CD4-positive, alpha-beta memory T cell (primary cell): ENCODE measurements at regions not wholly inside any gene's neighbourhood (a gene's known extent, or its start where the extent isn't known, plus 50 kb on each side); places are given as distances from the start of the nearest gene placed in this dataset.

Source experiments
- CTCF ChIA-PET: fragments of 350-600 bp; sonication (Branson Sonifier 250); formaldehyde crosslinking; loops from one replicate; lab custom pipeline; 2021; ENCODE audit warnings: inconsistent platforms; ENCODE audit not compliant: partially characterized antibody; lab: Charles Lee
- POLR2A ChIA-PET: fragments of 350-600 bp; sonication (Branson Sonifier 250); formaldehyde crosslinking; loops from one replicate; lab custom pipeline; 2021; ENCODE audit not compliant: partially characterized antibody; lab: Charles Lee
- DNase-seq, 5 donors: peaks; one replicate each; pipeline versions ENCODE4 v3.0.0 to v3.0.0-alpha.2; 2020 to 2022; ENCODE audit warnings: mixed read lengths in 1 of 5
- H3K27ac ChIP-seq: one replicate; pipeline ENCODE4 v1.7.0; 2013; ENCODE audit warnings: low read depth, low read length
- H3K27me3 ChIP-seq: 2 replicates; pipeline ENCODE4 v1.7.0; 2013; ENCODE audit warnings: mild to moderate bottlenecking, low read length, moderate library complexity; ENCODE audit not compliant: insufficient read depth
- H3K36me3 ChIP-seq: 2 replicates; pipeline ENCODE4 v1.7.0; 2013; ENCODE audit warnings: mild to moderate bottlenecking, low read length, moderate library complexity; ENCODE audit not compliant: insufficient read depth
- H3K4me1 ChIP-seq: 2 replicates; pipeline ENCODE4 v1.7.0; 2013; ENCODE audit warnings: mild to moderate bottlenecking, low read length, moderate library complexity; ENCODE audit not compliant: insufficient read depth
- H3K4me3 ChIP-seq, 2 donors: one replicate each; pipeline ENCODE4 v1.7.0; 2013; ENCODE audit warnings: low read length in 2 of 2, mild to moderate bottlenecking in 1 of 2
- H3K9me3 ChIP-seq, 2 donors: one replicate each; pipeline ENCODE4 v1.7.0; 2013; ENCODE audit warnings: low read length in 2 of 2, control low read depth in 1 of 2; ENCODE audit not compliant: control insufficient read depth in 1 of 2
- H3K27ac Mint-ChIP-seq, 7 donors: one replicate each; pipeline ENCODE4 v1.8.0; 2020 to 2021; ENCODE audit warnings: mixed read lengths in 7 of 7, mild to moderate bottlenecking in 6 of 7, inconsistent platforms in 3 of 7, moderate library complexity in 3 of 7
- H3K27me3 Mint-ChIP-seq, 2 donors: one replicate each; pipeline ENCODE4 v1.8.0; 2020 to 2021; ENCODE audit warnings: mixed read lengths in 2 of 2
- H3K36me3 Mint-ChIP-seq, 2 donors: one replicate each; pipeline ENCODE4 v1.8.0; 2020 to 2021; ENCODE audit warnings: mixed read lengths in 2 of 2, inconsistent platforms in 1 of 2, mild to moderate bottlenecking in 1 of 2
- H3K4me1 Mint-ChIP-seq, 4 donors: one replicate each; pipeline ENCODE4 v1.8.0; 2020 to 2021; ENCODE audit warnings: mixed read lengths in 4 of 4, mild to moderate bottlenecking in 1 of 4
- H3K4me3 Mint-ChIP-seq, 8 donors: one replicate each; pipeline ENCODE4 v1.8.0; 2020 to 2021; ENCODE audit warnings: mixed read lengths in 8 of 8, mild to moderate bottlenecking in 7 of 8, moderate library complexity in 6 of 8, inconsistent platforms in 3 of 8
- H3K9me3 Mint-ChIP-seq, 8 donors: one replicate each; pipeline ENCODE4 v1.8.0; 2020 to 2021; ENCODE audit warnings: mixed read lengths in 8 of 8, mild to moderate bottlenecking in 5 of 8, inconsistent platforms in 3 of 8, moderate library complexity in 1 of 8
- intact Hi-C: fragments of 100-400 bp; cut with micrococcal nuclease; formaldehyde crosslinking; loops from one replicate; pipeline ENCODE4 v1.15.1; 2023

DNA sequence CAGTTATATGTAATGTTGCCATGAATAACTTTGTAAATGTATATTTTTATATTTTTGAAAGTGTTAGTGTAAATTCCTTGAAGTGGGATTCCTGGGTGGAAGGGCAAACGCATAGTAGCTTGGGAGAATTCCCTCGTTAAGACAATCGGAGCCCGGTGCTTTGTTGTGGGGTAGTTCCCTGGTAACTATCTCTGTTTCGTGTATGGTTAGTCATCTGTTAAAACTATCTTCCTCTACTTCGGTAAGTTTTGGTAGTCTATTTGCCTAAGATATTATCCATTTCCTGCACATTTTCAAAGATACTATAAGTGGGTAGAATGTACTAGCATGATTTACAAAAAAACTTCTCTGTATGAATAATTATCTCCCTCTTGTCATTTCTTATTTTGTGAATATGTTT is 113.8 kb upstream of the NRXN1 start:
- no peaks in the 10 kb centered on the region for H3K36me3 Mint-ChIP-seq
- Histone ChIP-seq H3K27me3 (no peaks in the 10 kb centered on the region), H3K4me3 (no peak overlapping the region), H3K27ac (no peak overlapping the region), H3K36me3 (no peaks in the 10 kb centered on the region), H3K9me3 (no peaks in the 10 kb centered on the region), H3K4me1 (no peaks in the 10 kb centered on the region)
- no peak overlapping the region for H3K4me3 Mint-ChIP-seq
- no peaks in the 10 kb centered on the region for H3K4me1 Mint-ChIP-seq
- intact Hi-C loops, result no loop called here
- no peaks in the 10 kb centered on the region for H3K27me3 Mint-ChIP-seq
- no peak overlapping the region for H3K27ac Mint-ChIP-seq
- CTCF ChIA-PET, result no interaction called here
- no peak for DNase-seq
- H3K9me3 Mint-ChIP-seq, result peaks cover 0 to 7% (median 4%) of the 10 kb centered on the region in 8 donors
- POLR2A ChIA-PET, result no interaction called here

GRCh38 chr2:51120754-51121280 is 88.9 kb upstream of the NRXN1 start:
- H3K4me3 ChIP-seq, result no peak overlapping the region
- H3K27me3 Mint-ChIP-seq, result no peaks in the 10 kb centered on the region
- no peak for DNase-seq
- no peaks in the 10 kb centered on the region for H3K9me3 ChIP-seq
- H3K4me3 Mint-ChIP-seq, result no peak overlapping the region
- H3K27ac Mint-ChIP-seq, result no peak overlapping the region
- H3K27ac ChIP-seq, result no peak overlapping the region
- H3K36me3 ChIP-seq, result no peaks in the 10 kb centered on the region
- no peaks in the 10 kb centered on the region for H3K4me1 Mint-ChIP-seq
- peaks cover 0 to 11% (median 5%) of the 10 kb centered on the region in 8 donors for H3K9me3 Mint-ChIP-seq
- no peaks in the 10 kb centered on the region for H3K4me1 ChIP-seq
- intact Hi-C loops, result no loop called here
- ChIA-PET CTCF (no interaction called here), POLR2A (no interaction called here)
- H3K36me3 Mint-ChIP-seq, result no peaks in the 10 kb centered on the region
- no peaks in the 10 kb centered on the region for H3K27me3 ChIP-seq

DNA sequence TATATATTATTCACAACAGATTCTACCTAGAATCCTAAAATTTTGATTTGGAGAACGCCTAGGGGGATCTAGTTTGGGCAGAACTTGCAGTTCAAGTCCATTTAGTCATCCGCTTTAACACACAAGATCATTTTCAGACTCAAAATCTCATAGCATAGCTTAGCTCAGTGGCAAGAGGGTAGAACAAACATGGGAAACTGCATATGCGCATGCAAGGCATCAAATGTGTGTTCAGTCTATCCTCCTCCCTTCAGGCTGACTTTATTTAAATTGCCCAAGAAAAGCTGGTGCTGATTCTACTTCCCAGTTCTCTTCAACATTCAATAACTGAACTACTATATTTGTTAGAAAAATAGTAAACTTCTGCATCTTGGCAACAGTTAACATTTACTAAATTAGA is 79.6 kb upstream of the NRXN1 start:
- Mint-ChIP-seq H3K4me1 (no peaks in the 10 kb centered on the region), H3K9me3 (peaks cover 2 to 10% (median 3%) of the 10 kb centered on the region in 8 donors), H3K27ac (no peak overlapping the region), H3K27me3 (no peaks in the 10 kb centered on the region), H3K36me3 (no peaks in the 10 kb centered on the region), H3K4me3 (no peak overlapping the region)
- intact Hi-C loops, result no loop called here
- no peaks in the 10 kb centered on the region for H3K9me3 ChIP-seq
- no peak overlapping the region for H3K4me3 ChIP-seq
- no peaks in the 10 kb centered on the region for H3K36me3 ChIP-seq
- H3K27ac ChIP-seq, result no peak overlapping the region
- ChIA-PET POLR2A (no interaction called here), CTCF (no interaction called here)
- H3K27me3 ChIP-seq, result no peaks in the 10 kb centered on the region
- no peaks in the 10 kb centered on the region for H3K4me1 ChIP-seq
- no peak for DNase-seq

DNA sequence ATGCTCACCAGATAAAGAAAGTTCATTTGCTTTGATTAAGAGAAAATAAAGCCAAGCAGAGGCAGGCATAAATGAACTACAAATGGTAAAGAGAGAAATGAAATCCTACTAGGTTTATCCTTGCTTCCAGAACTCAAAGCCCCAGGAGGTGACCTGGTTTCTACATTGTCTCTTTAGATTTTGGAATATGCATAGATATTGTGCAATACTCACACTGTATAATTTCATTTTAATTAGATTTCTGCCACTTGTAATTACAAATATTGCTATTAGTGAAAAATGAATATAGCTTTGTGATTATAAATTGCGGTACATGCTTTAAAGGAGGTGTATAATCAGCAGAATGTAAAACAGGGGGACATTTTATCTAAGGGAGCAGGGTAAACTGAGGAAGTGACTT is 76.9 kb upstream of the NRXN1 start:
- ChIA-PET POLR2A (no interaction called here), CTCF (no interaction called here)
- no peaks in the 10 kb centered on the region for H3K4me1 ChIP-seq
- Mint-ChIP-seq H3K9me3 (peaks cover 0 to 10% (median 3%) of the 10 kb centered on the region in 8 donors), H3K36me3 (no peaks in the 10 kb centered on the region), H3K4me3 (no peak overlapping the region), H3K27me3 (no peaks in the 10 kb centered on the region), H3K27ac (no peak overlapping the region), H3K4me1 (no peaks in the 10 kb centered on the region)
- no peaks in the 10 kb centered on the region for H3K36me3 ChIP-seq
- no peak overlapping the region for H3K4me3 ChIP-seq
- intact Hi-C loops, result no loop called here
- H3K27ac ChIP-seq, result no peak overlapping the region
- no peak for DNase-seq
- no peaks in the 10 kb centered on the region for H3K9me3 ChIP-seq
- H3K27me3 ChIP-seq, result no peaks in the 10 kb centered on the region

GRCh38 chr2:51107841-51108240 is 75.9 kb upstream of the NRXN1 start:
- H3K4me1 ChIP-seq, result no peaks in the 10 kb centered on the region
- H3K9me3 ChIP-seq, result no peaks in the 10 kb centered on the region
- no peak overlapping the region for H3K27ac ChIP-seq
- H3K27me3 ChIP-seq, result no peaks in the 10 kb centered on the region
- Mint-ChIP-seq H3K4me3 (no peak overlapping the region), H3K4me1 (no peaks in the 10 kb centered on the region), H3K27ac (no peak overlapping the region), H3K9me3 (peaks cover 0 to 10% (median 3%) of the 10 kb centered on the region in 8 donors), H3K36me3 (no peaks in the 10 kb centered on the region), H3K27me3 (no peaks in the 10 kb centered on the region)
- H3K4me3 ChIP-seq, result no peak overlapping the region
- H3K36me3 ChIP-seq, result no peaks in the 10 kb centered on the region
- DNase-seq, result no peak
- ChIA-PET POLR2A (no interaction called here), CTCF (no interaction called here)
- intact Hi-C loops, result no loop called here

DNA sequence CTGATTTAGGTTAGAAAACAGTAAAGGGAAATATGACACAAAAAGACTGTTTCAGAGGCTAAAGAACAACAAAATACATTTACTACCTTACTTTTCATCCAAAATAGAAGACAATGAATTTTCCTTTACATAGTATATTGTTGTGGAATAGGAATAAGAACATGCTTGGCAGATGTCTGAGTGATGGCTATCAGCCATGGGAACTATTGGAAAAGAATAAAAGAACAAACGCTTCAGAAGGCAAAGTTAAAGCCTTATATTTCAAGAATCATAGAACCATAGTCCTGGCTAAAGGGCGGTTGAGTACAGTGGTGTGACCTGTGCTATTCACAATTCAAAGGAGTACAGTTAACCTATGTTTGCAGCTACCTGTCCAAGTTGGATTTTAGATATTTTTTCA is 73.9 kb upstream of the NRXN1 start:
- Histone ChIP-seq H3K27ac (no peak overlapping the region), H3K27me3 (no peaks in the 10 kb centered on the region), H3K4me1 (no peaks in the 10 kb centered on the region), H3K36me3 (no peaks in the 10 kb centered on the region), H3K9me3 (no peaks in the 10 kb centered on the region), H3K4me3 (no peak overlapping the region)
- DNase-seq, result no peak
- ChIA-PET POLR2A (no interaction called here), CTCF (no interaction called here)
- Mint-ChIP-seq H3K36me3 (no peaks in the 10 kb centered on the region), H3K9me3 (peaks cover 0 to 10% (median 3%) of the 10 kb centered on the region in 8 donors), H3K27me3 (no peaks in the 10 kb centered on the region), H3K4me3 (no peak overlapping the region), H3K27ac (no peak overlapping the region), H3K4me1 (no peaks in the 10 kb centered on the region)
- intact Hi-C loops, result no loop called here

- intact Hi-C loops, result no loop called here
- ChIA-PET CTCF (no interaction called here), POLR2A (no interaction called here)
- no peak for DNase-seq
- no peak overlapping the region for H3K27ac ChIP-seq
- no peak overlapping the region for H3K4me3 ChIP-seq
- H3K27me3 ChIP-seq, result no peaks in the 10 kb centered on the region
- H3K9me3 ChIP-seq, result no peaks in the 10 kb centered on the region
- no peaks in the 10 kb centered on the region for H3K36me3 ChIP-seq
- Mint-ChIP-seq H3K27ac (no peak overlapping the region), H3K36me3 (no peaks in the 10 kb centered on the region), H3K4me3 (no peak overlapping the region), H3K4me1 (no peaks in the 10 kb centered on the region), H3K9me3 (peaks cover 0 to 19% (median 2%) of the 10 kb centered on the region in 8 donors), H3K27me3 (no peaks in the 10 kb centered on the region)
- no peaks in the 10 kb centered on the region for H3K4me1 ChIP-seq
Observed at GRCh38 chr2:51103205-51103604, 71.3 kb upstream of the NRXN1 start.

- intact Hi-C loops, result no loop called here
- H3K9me3 Mint-ChIP-seq, result peaks cover 0 to 11% (median 4%) of the 10 kb centered on the region in 8 donors
Observed at GRCh38 chr2:51093016-51093415, 61.1 kb upstream of the NRXN1 start.

More at GRCh38 chr2:51093016-51093415, 61.1 kb upstream of the NRXN1 start:
- POLR2A ChIA-PET, result no interaction called here
- H3K9me3 ChIP-seq, result no peaks in the 10 kb centered on the region
- no peaks in the 10 kb centered on the region for H3K36me3 ChIP-seq
- H3K27ac ChIP-seq, result no peak overlapping the region
- no peak overlapping the region for H3K4me3 Mint-ChIP-seq
- DNase-seq, result no peak
- H3K36me3 Mint-ChIP-seq, result no peaks in the 10 kb centered on the region
- no peak overlapping the region for H3K4me3 ChIP-seq
- H3K4me1 Mint-ChIP-seq, result no peaks in the 10 kb centered on the region
- no peaks in the 10 kb centered on the region for H3K27me3 ChIP-seq
- no peaks in the 10 kb centered on the region for H3K27me3 Mint-ChIP-seq
- H3K27ac Mint-ChIP-seq, result no peak overlapping the region
- H3K4me1 ChIP-seq, result no peaks in the 10 kb centered on the region
- CTCF ChIA-PET, result no interaction called here
